Globus pallidus (tissue), 1 donor: ENCODE measurements at regions not wholly inside any gene's neighbourhood (a gene's known extent, or its start where the extent isn't known, plus 50 kb on each side); places are given as distances from the start of the nearest gene placed in this dataset.

Experiments
- DNase-seq: peaks from one replicate; pipeline ENCODE4 v3.0.0-alpha.2; 2015; ENCODE audit warnings: low spot score

DNA sequence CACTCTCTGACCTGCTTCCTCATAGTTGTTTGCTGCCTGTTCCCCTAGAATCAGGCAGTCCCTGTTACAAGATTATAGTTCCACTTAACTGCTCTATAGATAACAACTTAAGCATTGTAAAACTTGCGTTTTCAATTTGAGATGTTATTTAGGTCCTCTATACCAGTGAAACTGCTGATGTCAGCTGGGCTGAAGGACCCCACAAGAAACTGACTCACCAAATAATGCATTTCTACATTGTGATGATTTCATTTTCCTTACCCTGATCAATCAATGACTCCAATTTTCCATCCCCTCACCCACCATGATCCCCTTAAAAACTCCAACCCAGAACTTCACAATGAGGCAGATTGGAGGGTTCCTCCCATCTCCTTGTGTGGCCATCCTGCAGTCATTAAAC is 280.7 kb downstream of the SLITRK1 start:
- DNase-seq = no peak

- DNase-seq = no peak
Measured at GRCh38 chr13:83592095-83592494, 290.2 kb downstream of the SLITRK1 start.

- no peak for DNase-seq
Measured at GRCh38 chr13:83589814-83590213, 292.5 kb downstream of the SLITRK1 start.

- no peak for DNase-seq
Measured at GRCh38 chr13:83577183-83577582, 305.1 kb downstream of the SLITRK1 start.

DNA sequence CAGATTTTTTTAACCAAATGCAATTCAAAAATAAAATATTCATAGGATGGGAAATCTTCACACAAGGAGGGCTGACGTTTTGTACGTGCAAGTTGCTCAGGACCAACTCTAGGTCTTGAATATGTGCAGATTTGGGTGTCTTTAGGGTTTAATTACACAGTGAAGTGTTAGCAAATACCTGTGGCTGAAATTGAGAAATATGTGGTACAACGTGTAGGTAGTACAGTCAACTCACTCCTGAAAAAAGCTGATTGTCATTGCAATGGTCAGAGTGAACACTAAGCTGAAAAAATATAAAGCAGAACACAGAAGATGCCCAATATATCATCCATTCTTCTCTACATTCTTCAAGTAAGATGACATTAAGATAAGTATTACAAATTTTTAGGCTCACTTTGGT is 314.3 kb downstream of the SLITRK1 start:
- no peak for DNase-seq

- no peak for DNase-seq
Measured at GRCh38 chr13:83563499-83563898, 318.8 kb downstream of the SLITRK1 start.

DNA sequence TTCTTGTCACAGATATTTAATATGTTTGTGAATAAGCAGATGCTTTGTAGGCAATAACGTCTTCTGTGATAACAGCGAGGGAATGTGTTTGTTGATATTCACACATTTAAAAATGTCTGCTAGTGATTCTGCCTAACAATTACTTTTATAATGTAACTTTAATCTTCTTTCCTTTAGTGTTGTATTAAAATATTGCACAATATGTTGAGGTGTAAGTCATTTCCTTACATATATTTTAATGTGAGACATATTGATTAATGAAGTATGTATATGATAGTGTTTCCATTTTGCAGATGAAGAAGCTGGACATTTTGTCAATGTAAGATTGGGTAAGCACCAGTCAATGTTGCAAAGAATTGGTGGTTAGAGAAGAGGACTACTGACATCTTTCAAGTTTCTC is 324.4 kb downstream of the SLITRK1 start:
- DNase-seq = no peak

- no peak for DNase-seq
Measured at GRCh38 chr13:83549671-83550070, 332.6 kb downstream of the SLITRK1 start.

DNA sequence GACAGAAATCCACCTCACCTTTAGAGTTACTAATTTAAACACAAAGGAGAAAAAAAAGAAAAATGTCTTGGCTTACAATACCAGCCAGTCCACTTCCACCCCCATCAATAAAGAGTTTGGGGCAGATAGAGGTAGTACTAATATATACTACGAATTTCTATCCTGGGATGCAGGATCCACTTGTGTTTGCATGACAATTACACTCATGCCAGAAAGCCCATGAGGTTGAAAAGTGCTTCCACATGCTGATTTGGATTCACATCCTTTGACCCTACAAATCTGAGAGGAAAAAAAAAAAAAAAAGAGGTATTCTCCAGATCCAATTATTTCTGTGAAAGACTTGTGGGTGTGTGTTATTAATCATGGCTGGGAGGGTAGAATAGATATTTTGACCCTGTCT is 335.2 kb downstream of the SLITRK1 start:
- no peak for DNase-seq

DNA sequence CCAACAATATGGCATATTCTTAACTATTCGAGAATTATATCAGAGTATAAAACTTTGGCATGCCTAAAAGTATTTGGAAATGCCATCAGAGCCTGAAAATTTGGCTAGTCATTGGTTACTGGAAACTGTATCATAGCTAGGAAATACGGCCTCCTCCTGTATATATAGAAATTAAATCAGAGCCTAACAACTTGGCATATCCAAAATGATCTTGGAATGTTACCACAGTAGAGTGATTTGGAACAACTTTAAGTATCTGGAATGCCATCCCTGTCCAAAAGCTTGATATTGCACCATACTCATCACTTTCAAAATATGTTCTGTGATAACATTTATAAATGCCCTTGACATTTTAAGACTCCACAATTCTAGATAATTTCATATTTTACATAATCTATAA is 335.8 kb downstream of the SLITRK1 start:
- no peak for DNase-seq

DNA sequence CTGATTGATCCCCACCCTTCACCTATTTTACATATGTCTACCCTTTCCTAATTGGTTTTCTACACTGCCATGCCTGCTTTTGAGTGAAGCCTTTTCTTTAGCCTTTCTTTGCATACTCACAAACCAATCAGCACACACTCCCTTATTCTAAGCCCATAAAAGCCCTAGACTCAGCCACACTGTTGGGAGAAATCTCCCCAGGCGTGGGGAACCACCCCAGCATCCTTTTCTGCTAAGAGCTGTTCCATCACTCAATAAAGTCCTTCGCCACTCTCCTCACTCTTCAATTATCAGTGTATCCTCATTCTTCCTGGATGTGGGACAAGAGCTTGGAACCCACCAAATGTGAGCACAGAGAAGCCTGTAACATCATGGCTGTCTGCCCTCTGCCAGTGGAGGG is 343.6 kb downstream of the SLITRK1 start:
- no peak for DNase-seq

DNA sequence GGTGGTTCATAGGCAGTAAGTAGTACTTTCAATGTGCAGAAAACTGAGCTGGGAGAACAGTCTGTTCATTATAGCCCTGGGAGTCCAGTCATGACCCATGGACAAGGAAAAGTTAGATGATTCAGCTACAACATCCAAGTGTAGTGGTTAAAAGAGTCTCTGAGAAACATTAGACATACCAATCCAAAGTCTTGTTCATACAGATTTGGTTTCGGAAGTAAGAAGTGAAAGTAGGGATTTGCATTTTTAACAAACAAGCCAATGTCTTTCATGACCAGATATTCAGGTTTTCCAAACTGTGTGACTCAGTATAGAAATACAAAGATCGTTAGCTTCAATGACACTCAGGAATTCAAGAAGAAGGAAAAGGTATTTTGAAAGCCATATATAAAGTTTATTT is 345.3 kb downstream of the SLITRK1 start:
- no peak for DNase-seq

GRCh38 chr13:83536153-83536552 is 346.1 kb downstream of the SLITRK1 start:
- DNase-seq = no peak

DNA sequence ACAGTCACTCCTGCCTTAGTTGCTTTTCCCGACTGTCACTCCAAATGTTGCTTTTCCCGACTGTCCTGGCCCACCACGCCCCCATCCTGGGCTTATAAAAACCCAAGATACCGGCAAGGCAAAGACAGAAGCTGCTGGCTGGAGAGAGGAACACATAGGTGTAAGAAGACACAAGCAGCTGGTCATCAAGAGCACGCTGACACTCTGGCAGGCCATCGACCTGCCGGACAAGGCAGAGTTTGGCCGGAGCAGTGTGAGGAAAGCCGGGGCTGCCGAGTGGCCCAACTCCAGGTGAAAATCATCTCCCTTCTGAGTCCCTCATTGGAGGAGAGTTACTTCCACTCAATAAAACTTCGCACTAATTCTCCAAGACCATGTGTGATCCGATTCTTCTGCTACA is 349.5 kb downstream of the SLITRK1 start:
- DNase-seq = no peak

DNA sequence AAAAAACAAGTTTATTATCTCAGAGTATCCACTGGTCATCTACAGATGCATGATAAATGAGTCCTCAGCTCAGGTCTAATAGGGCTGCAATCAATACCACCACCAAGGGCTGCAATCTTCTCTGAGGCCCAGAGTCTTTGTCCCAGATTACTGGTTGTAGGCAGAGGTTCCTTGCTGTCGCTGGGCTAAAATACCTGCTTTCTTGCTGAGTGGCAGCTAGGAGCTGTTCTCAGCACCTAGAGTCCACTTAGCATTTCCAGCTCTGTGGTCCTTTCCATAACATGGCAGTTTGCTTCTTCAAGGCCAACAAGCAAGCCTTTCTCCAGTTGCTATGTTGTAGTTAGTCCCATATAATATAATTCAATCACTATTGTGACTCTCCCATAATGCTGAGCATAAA is 351.3 kb downstream of the SLITRK1 start:
- no peak for DNase-seq

DNA sequence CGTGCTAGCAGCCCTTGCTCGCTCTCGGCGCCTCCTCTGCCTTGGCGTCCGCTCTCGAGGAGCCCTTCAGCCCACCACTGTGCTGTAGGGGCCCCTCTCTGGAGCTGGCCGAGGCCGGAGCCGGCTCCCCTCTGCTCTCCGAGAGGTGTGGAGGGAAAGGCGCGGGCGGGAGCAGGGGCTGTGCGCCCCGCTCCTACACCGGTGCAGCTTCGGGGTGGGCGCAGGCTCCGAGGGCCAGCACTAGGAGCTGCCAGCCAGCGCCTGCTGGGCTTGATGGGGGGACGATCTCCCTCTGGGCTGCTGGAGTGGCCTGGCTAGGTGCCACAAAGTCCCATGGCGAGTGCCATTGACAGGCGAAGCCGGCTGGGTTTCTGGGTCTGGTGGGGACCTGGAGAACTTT is 365.5 kb downstream of the SLITRK1 start:
- no peak for DNase-seq

GRCh38 chr13:83515268-83516015 is 366.8 kb downstream of the SLITRK1 start:
- DNase-seq = no peak

- DNase-seq = no peak
Measured at GRCh38 chr13:83508771-83509301, 373.4 kb downstream of the SLITRK1 start.

- no peak for DNase-seq
Measured at GRCh38 chr13:83503424-83503823, 378.9 kb downstream of the SLITRK1 start.

DNA sequence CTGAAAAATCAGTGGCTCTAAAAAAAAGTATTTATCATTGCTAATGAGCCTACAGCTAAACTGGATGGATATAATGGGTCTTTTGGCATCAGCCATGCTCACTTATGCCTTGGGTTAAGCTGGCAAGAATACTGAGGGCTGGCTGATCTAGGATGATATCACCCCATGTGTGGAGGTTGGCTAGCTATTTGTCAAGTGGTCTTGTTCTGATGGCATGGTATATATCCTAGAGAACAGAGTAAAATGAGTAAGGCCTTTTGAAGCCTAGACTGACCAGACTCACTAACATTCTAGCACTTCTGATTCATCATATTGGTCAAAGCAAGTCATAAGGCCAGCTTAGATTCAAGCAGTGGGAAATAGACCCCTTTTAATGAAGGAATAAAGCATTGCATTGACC is 383.0 kb downstream of the SLITRK1 start:
- no peak for DNase-seq

- DNase-seq = no peak
Measured at GRCh38 chr13:83498481-83499190, 383.6 kb downstream of the SLITRK1 start.

GRCh38 chr13:83498045-83498444 is 384.2 kb downstream of the SLITRK1 start:
- no peak for DNase-seq

GRCh38 chr13:83496501-83496900 is 385.8 kb downstream of the SLITRK1 start:
- DNase-seq = no peak

GRCh38 chr13:83485101-83485500 is 397.2 kb downstream of the SLITRK1 start:
- DNase-seq = no peak
